GM12878 (cell line): ENCODE measurements at regions not wholly inside any gene's neighbourhood (a gene's known extent, or its start where the extent isn't known, plus 50 kb on each side); places are given as distances from the start of the nearest gene placed in this dataset.

Experiments used
- ATAC-seq: fragments of 200-7000 bp; cut with Tn5 transposase; 3 replicates; pipeline ENCODE4 v1.9.1; 2020; ENCODE audit warnings: mild to moderate bottlenecking, moderate library complexity
- BruUV-seq: library from RNA; stranded (reverse); fragments of 400-500 nt; replicated peaks from 2 replicates; lab custom pipeline; 2021; lab: Mats Ljungman, UMichigan
- CTCF ChIA-PET: fragments of 300-600 bp; sonication (Branson Sonifier 250); formaldehyde crosslinking; extraction: SDS; loops from one replicate; lab custom pipeline; 2021; ENCODE audit warnings: inconsistent platforms; lab: Yijun Ruan, JAX
- POLR2A ChIA-PET: fragments of 350-600 bp; formaldehyde crosslinking; extraction: SDS; loops from one replicate; lab custom pipeline; 2021; ENCODE audit warnings: inconsistent platforms; lab: Charles Lee
- RAD21 ChIA-PET: fragments of 300-600 bp; sonication (Branson Sonifier 250); formaldehyde crosslinking; loops from one replicate; lab custom pipeline; 2023; ENCODE audit warnings: antibody characterized with exemption; ENCODE audit not compliant: unreplicated experiment; lab: Charles Lee
- SMC1A ChIA-PET: fragments of 300-600 bp; sonication (Branson Sonifier 250); formaldehyde crosslinking; loops from one replicate; lab custom pipeline; 2023; ENCODE audit not compliant: unreplicated experiment, uncharacterized antibody; lab: Charles Lee
- DNase-seq: peaks from one replicate; pipeline ENCODE4 v3.0.0-alpha.2; 2011; ENCODE audit warnings: low read depth, low spot score
- FAIRE-seq: peaks from 3 replicates; lab custom pipeline; 2011; peaks lifted over from hg19 to GRCh38; lab: Jason Lieb, UNC
- H2AFZ ChIP-seq: 2 replicates; pipeline ENCODE4 v1.6.0; 2011; ENCODE audit warnings: low read depth, low read length, control low read depth; ENCODE audit not compliant: control insufficient read depth
- H3K27ac ChIP-seq: 2 replicates; pipeline ENCODE4 v1.5.1; 2011; ENCODE audit warnings: control low read depth; ENCODE audit not compliant: control insufficient read depth, insufficient read depth
- H3K27me3 ChIP-seq, 2 experiments: replicated peaks in 1 of 2; 2 replicates each; pipeline versions ENCODE4 v1.6.0 to v1.6.1; 2011; ENCODE audit warnings: low read length in 1 of 2; ENCODE audit not compliant: control insufficient read depth in 2 of 2, insufficient read depth in 2 of 2
- H3K36me3 ChIP-seq, 2 experiments: 2 replicates each; pipeline ENCODE4 v1.5.1; 2011; ENCODE audit warnings: low read length in 1 of 2; ENCODE audit not compliant: control insufficient read depth in 2 of 2, insufficient read depth in 2 of 2
- H3K4me1 ChIP-seq: 2 replicates; pipeline ENCODE4 v1.6.1; 2011; ENCODE audit warnings: mild to moderate bottlenecking, low read length, moderate library complexity, mixed read lengths; ENCODE audit not compliant: control insufficient read depth, insufficient read depth
- H3K4me2 ChIP-seq: 2 replicates; pipeline ENCODE4 v1.6.0; 2011; ENCODE audit warnings: control low read depth; ENCODE audit not compliant: control insufficient read depth, insufficient read depth
- H3K4me3 ChIP-seq: fragments of 200-600 bp; sonication (generic); 2 replicates; pipeline ENCODE4 v1.5.1; 2016
- H3K79me2 ChIP-seq: 2 replicates; pipeline ENCODE4 v1.6.0; 2011; ENCODE audit warnings: low read length; ENCODE audit not compliant: control insufficient read depth, insufficient read depth
- H3K9ac ChIP-seq: 2 replicates; pipeline ENCODE4 v1.8.0; 2011; ENCODE audit warnings: low read length, control low read depth, mixed read lengths; ENCODE audit not compliant: control insufficient read depth, insufficient read depth
- H3K9me3 ChIP-seq: replicated peaks from 3 replicates; pipeline ENCODE4 v1.5.1; 2011; ENCODE audit warnings: mild to moderate bottlenecking, low read length; ENCODE audit not compliant: control insufficient read depth, insufficient read depth
- H4K20me1 ChIP-seq: 2 replicates; pipeline ENCODE4 v1.6.0; 2011; ENCODE audit not compliant: control insufficient read depth, insufficient read depth
- DPF2 ChIP-seq: fragments of 450-650 bp; IDR thresholded peaks from 2 replicates; pipeline ENCODE4 v1.6.1; 2017; ENCODE audit warnings: mild to moderate bottlenecking
- HDGF ChIP-seq: fragments of 450-650 bp; IDR thresholded peaks from 2 replicates; pipeline ENCODE4 v1.6.1; 2016; ENCODE audit warnings: antibody characterized with exemption
- MTA3 ChIP-seq: IDR thresholded peaks from 2 replicates; pipeline ENCODE4 v1.6.1; 2012; ENCODE audit warnings: low read length, inconsistent platforms, borderline replicate concordance
- NFIC ChIP-seq: IDR thresholded peaks from 2 replicates; pipeline ENCODE4 v1.6.1; 2012; ENCODE audit warnings: low read depth, mild to moderate bottlenecking, inconsistent platforms, low read length, moderate library complexity
- NR2C1 ChIP-seq: fragments of 450-650 bp; IDR thresholded peaks from 2 replicates; pipeline ENCODE4 v1.6.1; 2017; ENCODE audit warnings: antibody characterized with exemption, mild to moderate bottlenecking, moderate library complexity
- PAX8 ChIP-seq: fragments of 450-650 bp; IDR thresholded peaks from 2 replicates; pipeline ENCODE4 v1.6.1; 2017; ENCODE audit warnings: mild to moderate bottlenecking, moderate library complexity
- RCOR1 ChIP-seq: conservative IDR thresholded peaks from 2 replicates; pipeline ENCODE4 v1.6.1; 2012; ENCODE audit warnings: low read depth, low read length, improper control_type of control experiment
- YY1 ChIP-seq: IDR thresholded peaks from 2 replicates; pipeline ENCODE4 v1.6.1; 2011; ENCODE audit warnings: low read depth, mild to moderate bottlenecking, low read length
- ZBED1 ChIP-seq: IDR thresholded peaks from 2 replicates; pipeline ENCODE4 v1.6.1; 2016; ENCODE audit warnings: borderline replicate concordance
- in situ Hi-C: fragments of 300-500 bp; cut with MboI; formaldehyde crosslinking; loops from 9 replicates; pipeline ENCODE4 v1.14.3; 2018; ENCODE audit warnings: mixed read lengths
- intact Hi-C: fragments of 100-400 bp; cut with micrococcal nuclease; formaldehyde crosslinking; loops from one replicate; pipeline ENCODE4 v1.14.2; 2022; ENCODE audit not compliant: unreplicated experiment
- TF ChIP-seq, protein P1 (sequence below): fragments of 450-650 bp; IDR thresholded peaks from 2 replicates; pipeline ENCODE4 v1.6.1; 2017; ENCODE audit warnings: mild to moderate bottlenecking
- TF ChIP-seq, protein P2 (sequence below): fragments of 450-650 bp; formaldehyde crosslinking; IDR thresholded peaks from 2 replicates; pipeline ENCODE4 v1.4.0; 2022; ENCODE audit warnings: mild to moderate bottlenecking, moderate library complexity
- TF ChIP-seq, protein P3 (sequence below): fragments of 450-650 bp; IDR thresholded peaks from 2 replicates; pipeline ENCODE4 v1.6.1; 2017; ENCODE audit warnings: low read depth, mild to moderate bottlenecking, moderate library complexity
- TF ChIP-seq, protein P4 (sequence below): fragments of 450-650 bp; IDR thresholded peaks from 2 replicates; pipeline ENCODE4 v1.6.1; 2017; ENCODE audit warnings: borderline replicate concordance

DNA sequence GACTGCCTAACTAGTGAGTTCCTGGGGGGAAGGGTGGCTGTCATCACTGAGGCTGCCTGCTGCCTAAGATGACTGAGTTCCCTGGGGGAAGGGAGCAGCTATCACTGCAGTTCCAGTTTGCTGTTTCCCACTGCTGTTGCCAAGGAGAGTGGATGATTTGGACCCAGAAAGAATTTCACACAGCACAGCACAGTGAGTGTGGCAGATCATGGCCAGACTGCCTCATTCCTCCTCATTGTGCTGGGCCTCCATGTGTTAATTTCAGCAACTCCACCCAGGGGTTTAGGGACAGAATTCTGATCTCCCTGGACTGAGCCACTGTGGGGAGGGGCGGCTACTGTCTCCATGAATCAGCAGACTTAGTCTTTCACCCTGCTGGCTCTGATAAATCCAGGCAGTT is 125.0 kb downstream of the TEX13C start (continued):
- TF ChIP-seq, protein P1, sequence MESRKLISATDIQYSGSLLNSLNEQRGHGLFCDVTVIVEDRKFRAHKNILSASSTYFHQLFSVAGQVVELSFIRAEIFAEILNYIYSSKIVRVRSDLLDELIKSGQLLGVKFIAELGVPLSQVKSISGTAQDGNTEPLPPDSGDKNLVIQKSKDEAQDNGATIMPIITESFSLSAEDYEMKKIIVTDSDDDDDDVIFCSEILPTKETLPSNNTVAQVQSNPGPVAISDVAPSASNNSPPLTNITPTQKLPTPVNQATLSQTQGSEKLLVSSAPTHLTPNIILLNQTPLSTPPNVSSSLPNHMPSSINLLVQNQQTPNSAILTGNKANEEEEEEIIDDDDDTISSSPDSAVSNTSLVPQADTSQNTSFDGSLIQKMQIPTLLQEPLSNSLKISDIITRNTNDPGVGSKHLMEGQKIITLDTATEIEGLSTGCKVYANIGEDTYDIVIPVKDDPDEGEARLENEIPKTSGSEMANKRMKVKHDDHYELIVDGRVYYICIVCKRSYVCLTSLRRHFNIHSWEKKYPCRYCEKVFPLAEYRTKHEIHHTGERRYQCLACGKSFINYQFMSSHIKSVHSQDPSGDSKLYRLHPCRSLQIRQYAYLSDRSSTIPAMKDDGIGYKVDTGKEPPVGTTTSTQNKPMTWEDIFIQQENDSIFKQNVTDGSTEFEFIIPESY: no peak

DNA sequence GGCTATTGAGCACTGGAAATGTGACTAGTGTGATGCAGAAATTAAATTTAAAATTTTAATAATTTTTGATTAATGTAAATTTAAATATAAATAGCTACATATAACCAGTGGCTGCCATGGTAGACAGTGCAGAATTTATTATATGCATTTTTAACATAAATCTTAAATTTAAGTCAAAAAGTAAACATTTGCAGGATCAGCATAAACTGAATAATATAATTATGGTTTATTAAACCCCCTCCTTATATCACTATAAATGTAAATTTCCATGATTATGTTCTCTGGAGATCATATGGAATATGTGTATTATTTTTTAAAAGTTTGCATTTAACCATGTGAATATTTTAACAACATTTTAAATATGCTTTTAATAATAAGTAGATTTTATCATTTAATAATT is 155.8 kb downstream of the TEX13C start:
- ATAC-seq (no peak), FAIRE-seq (no peak), DNase-seq (no peak)
- Histone ChIP-seq H3K79me2 (no peaks in the 10 kb centered on the region), H3K4me1 (no peaks in the 10 kb centered on the region), H3K36me3 (no peaks in the 10 kb centered on the region), H3K9ac (no peak overlapping the region), H2AFZ (no peak overlapping the region), H3K9me3 (no peaks in the 10 kb centered on the region), H3K4me2 (no peak overlapping the region), H3K27ac (no peak overlapping the region), H3K27me3 (no peaks in the 10 kb centered on the region), H4K20me1 (no peaks in the 10 kb centered on the region), H3K4me3 (no peak overlapping the region)
- RAD21 ChIA-PET: no interaction called here
- in situ Hi-C loops (no loop called here), intact Hi-C loops (no loop called here)
- SMC1A ChIA-PET: no interaction called here
- POLR2A ChIA-PET: no interaction called here
- BruUV-seq: no TSS peak
- CTCF ChIA-PET: interaction anchor here (1.1 kb wide), 1 partner anchor 926 kb away, joined by 3 read pairs; no protein-coding TSS in a partner anchor
- TF ChIP-seq YY1: no peak
- no peak for TF ChIP-seq RCOR1
- TF ChIP-seq, protein P2, sequence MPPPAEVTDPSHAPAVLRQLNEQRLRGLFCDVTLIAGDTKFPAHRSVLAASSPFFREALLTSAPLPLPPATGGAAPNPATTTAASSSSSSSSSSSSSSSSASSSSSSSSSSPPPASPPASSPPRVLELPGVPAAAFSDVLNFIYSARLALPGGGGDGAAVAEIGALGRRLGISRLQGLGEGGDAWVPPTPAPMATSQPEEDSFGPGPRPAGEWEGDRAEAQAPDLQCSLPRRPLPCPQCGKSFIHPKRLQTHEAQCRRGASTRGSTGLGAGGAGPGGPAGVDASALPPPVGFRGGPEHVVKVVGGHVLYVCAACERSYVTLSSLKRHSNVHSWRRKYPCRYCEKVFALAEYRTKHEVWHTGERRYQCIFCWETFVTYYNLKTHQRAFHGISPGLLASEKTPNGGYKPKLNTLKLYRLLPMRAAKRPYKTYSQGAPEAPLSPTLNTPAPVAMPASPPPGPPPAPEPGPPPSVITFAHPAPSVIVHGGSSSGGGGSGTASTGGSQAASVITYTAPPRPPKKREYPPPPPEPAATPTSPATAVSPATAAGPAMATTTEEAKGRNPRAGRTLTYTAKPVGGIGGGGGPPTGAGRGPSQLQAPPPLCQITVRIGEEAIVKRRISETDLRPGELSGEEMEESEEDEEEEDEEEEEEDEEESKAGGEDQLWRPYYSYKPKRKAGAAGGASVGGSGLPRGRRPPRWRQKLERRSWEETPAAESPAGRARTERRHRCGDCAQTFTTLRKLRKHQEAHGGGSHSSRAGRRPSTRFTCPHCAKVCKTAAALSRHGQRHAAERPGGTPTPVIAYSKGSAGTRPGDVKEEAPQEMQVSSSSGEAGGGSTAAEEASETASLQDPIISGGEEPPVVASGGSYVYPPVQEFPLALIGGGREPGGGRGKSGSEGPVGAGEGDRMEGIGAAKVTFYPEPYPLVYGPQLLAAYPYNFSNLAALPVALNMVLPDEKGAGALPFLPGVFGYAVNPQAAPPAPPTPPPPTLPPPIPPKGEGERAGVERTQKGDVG (CRISPR knock-in tag): no peak
- TF ChIP-seq NFIC: no peak
- TF ChIP-seq, protein P3, sequence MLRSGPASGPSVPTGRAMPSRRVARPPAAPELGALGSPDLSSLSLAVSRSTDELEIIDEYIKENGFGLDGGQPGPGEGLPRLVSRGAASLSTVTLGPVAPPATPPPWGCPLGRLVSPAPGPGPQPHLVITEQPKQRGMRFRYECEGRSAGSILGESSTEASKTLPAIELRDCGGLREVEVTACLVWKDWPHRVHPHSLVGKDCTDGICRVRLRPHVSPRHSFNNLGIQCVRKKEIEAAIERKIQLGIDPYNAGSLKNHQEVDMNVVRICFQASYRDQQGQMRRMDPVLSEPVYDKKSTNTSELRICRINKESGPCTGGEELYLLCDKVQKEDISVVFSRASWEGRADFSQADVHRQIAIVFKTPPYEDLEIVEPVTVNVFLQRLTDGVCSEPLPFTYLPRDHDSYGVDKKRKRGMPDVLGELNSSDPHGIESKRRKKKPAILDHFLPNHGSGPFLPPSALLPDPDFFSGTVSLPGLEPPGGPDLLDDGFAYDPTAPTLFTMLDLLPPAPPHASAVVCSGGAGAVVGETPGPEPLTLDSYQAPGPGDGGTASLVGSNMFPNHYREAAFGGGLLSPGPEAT: no peak
- TF ChIP-seq HDGF: no peak
- no peak for TF ChIP-seq NR2C1
- no peak for TF ChIP-seq PAX8
- no peak for TF ChIP-seq DPF2
- TF ChIP-seq, protein P4, sequence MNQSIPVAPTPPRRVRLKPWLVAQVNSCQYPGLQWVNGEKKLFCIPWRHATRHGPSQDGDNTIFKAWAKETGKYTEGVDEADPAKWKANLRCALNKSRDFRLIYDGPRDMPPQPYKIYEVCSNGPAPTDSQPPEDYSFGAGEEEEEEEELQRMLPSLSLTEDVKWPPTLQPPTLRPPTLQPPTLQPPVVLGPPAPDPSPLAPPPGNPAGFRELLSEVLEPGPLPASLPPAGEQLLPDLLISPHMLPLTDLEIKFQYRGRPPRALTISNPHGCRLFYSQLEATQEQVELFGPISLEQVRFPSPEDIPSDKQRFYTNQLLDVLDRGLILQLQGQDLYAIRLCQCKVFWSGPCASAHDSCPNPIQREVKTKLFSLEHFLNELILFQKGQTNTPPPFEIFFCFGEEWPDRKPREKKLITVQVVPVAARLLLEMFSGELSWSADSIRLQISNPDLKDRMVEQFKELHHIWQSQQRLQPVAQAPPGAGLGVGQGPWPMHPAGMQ: no peak
- no peak for TF ChIP-seq ZBED1
- no peak for TF ChIP-seq MTA3
